ENCODE measurements at regions not wholly inside any gene's neighbourhood (a gene's known extent, or its start where the extent isn't known, plus 50 kb on each side); places are given as distances from the start of the nearest gene placed in this dataset.

DNA sequence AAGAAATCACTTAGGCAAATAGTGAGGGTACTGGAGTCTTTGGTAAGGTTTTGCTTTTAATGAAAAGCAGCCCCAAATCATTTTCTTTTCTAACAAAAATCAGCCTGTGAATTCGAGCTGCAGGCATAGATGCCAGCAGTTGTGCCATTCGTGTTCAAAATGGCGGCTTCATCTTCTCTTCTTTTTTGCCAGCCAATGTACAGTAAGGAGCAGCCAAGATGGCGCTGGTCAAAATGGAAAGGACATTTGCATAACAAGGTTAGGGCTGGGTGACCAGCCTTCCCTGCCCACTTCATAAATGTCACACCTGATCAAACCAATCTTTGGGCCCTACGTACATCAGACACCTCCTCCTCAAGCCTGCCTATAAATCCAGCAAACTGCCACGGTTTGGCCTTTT, 100.2 kb upstream of the RGS1 start:
- no peak for DNase-seq (ENCODE audit: low spot score)
- in situ Hi-C loops (cut with MboI; ENCODE audit: low pct_unique_long_range_greater_than_20kb, low sequenced_read_pairs, unreplicated experiment) = loop anchor here (5.0 to 10.0 kb wide), 2 partner anchors 127 to 539 kb away; no protein-coding TSS in a partner anchor

DNA sequence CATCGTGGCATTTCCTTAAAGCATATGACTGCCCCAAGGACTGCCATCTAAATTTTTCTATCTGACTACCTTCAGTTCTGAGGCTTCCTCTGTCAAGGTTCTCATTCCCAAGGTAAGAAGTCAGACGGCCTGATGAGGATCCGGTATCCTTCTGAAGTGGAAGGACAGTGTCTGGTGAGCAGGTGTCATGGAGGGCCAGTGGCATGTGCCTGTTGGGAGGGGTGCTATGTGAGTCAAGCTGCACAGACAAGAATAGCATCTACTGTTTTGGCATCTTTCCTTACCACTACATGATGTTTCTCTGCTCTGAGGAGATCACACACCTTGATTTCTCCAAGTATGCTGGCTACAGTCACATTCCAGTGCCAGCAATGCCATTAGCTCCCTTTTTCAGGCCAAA, 99.6 kb upstream of the RGS1 start:
- DNase-seq (ENCODE audit: low spot score) = no peak
- TF ChIP-seq CTCF (IDR thresholded peaks at IDR 0.05; ENCODE audit: extremely low read depth, insufficient read depth, missing control alignments) = no peak
- in situ Hi-C loops (cut with MboI; ENCODE audit: low pct_unique_long_range_greater_than_20kb, low sequenced_read_pairs, unreplicated experiment) = loop anchor here (5.0 to 10.0 kb wide), 2 partner anchors 126 to 539 kb away; no protein-coding TSS in a partner anchor

More for the DNA sequence above, 100.2 kb upstream of the RGS1 start:
- no peak for TF ChIP-seq CTCF (IDR thresholded peaks at IDR 0.05; ENCODE audit: extremely low read depth, insufficient read depth, missing control alignments)

DNA sequence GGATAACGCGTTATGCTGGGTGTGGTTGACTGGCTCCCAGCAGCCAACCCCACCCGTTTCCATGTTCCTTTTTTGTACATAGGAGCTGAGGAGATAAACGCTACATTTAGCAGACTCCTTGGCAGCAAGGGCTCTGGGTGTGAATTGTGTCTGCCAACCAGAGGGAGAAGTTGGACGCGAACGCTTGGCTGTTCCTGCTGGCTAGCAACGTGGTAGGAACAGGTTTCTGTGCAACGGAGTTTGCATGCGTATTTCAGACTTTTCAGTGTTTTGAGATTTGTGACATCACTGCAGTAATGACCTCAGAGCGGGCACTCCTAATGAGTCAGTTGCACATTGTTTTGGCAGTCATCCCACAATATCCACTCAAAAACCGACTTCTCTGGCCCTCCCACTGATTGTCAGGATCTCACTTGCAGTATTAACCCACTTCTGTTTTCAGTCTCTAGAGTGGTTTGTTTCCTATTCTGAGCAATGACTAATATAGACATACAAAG, 98.7 kb upstream of the RGS1 start:
- in situ Hi-C loops (cut with MboI; ENCODE audit: low pct_unique_long_range_greater_than_20kb, low sequenced_read_pairs, unreplicated experiment) = loop anchor here (5.0 to 10.0 kb wide), 2 partner anchors 125 to 538 kb away; no protein-coding TSS in a partner anchor

GRCh38 chr1:192477630-192478029, 97.9 kb upstream of the RGS1 start:
- in situ Hi-C loops (cut with MboI; ENCODE audit: low pct_unique_long_range_greater_than_20kb, low sequenced_read_pairs, unreplicated experiment) = loop anchor here (5.0 to 10.0 kb wide), 2 partner anchors 125 to 537 kb away; no protein-coding TSS in a partner anchor

More for the DNA sequence above, 98.7 kb upstream of the RGS1 start:
- no peak for DNase-seq (ENCODE audit: low spot score)
- no peak for TF ChIP-seq CTCF (IDR thresholded peaks at IDR 0.05; ENCODE audit: extremely low read depth, insufficient read depth, missing control alignments)

GRCh38 chr1:192485692-192486436, 89.7 kb upstream of the RGS1 start:
- TF ChIP-seq CTCF (IDR thresholded peaks at IDR 0.05; ENCODE audit: extremely low read depth, insufficient read depth, missing control alignments) = no peak
- in situ Hi-C loops (cut with MboI; ENCODE audit: low pct_unique_long_range_greater_than_20kb, low sequenced_read_pairs, unreplicated experiment) = no loop called here
- no peak for DNase-seq (ENCODE audit: low spot score)

More at GRCh38 chr1:192477630-192478029, 97.9 kb upstream of the RGS1 start:
- DNase-seq (ENCODE audit: low spot score) = peak; percentile 36
- TF ChIP-seq CTCF (IDR thresholded peaks at IDR 0.05; ENCODE audit: extremely low read depth, insufficient read depth, missing control alignments) = peak; percentile 53

DNA sequence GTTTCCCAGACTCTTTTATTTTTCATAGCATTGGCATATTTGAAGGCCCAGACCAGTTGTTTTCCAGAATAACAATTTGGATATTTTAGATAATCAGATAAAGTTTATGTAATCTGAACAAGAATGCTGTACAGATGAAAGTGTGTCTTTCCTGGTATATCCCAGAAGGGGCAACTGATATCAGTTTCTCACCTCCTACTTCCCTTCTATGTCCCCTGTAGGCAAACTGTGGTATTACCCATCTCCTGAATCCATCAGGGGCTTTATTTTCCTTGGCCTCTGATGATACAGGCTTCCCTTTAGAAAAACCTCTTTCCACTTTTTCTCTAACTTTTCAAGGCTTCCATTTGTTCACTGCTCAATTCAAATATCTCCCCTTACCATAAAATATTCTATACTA, 87.5 kb upstream of the RGS1 start:
- no peak for TF ChIP-seq CTCF (IDR thresholded peaks at IDR 0.05; ENCODE audit: extremely low read depth, insufficient read depth, missing control alignments)
- DNase-seq (ENCODE audit: low spot score) = no peak
- in situ Hi-C loops (cut with MboI; ENCODE audit: low pct_unique_long_range_greater_than_20kb, low sequenced_read_pairs, unreplicated experiment) = no loop called here

Data from GM13977 (cell line).